Daoy (cell line): ENCODE measurements at regions not wholly inside any gene's neighbourhood (a gene's known extent, or its start where the extent isn't known, plus 50 kb on each side); places are given as distances from the start of the nearest gene placed in this dataset.

Source experiments
- DNase-seq: peaks from one replicate; pipeline ENCODE4 v3.0.0-alpha.2; 2015; ENCODE audit warnings: low read depth

GRCh38 chr1:94617134-94617805, 75.7 kb upstream of the F3 start:
- peak; percentile 90 for DNase-seq

GRCh38 chr1:94616506-94616905, 74.9 kb upstream of the F3 start:
- DNase-seq: no peak

GRCh38 chr1:94614996-94615395, 73.4 kb upstream of the F3 start:
- no peak for DNase-seq

GRCh38 chr1:94614168-94614815, 72.7 kb upstream of the F3 start:
- no peak for DNase-seq

- no peak for DNase-seq
Measured at GRCh38 chr1:94612525-94613204, 71.1 kb upstream of the F3 start.

- DNase-seq: no peak
Measured at GRCh38 chr1:94611681-94612475, 70.3 kb upstream of the F3 start.

GRCh38 chr1:94609619-94610018, 68.1 kb upstream of the F3 start:
- DNase-seq: peak; percentile 60

- DNase-seq: peak; percentile 51
Measured at GRCh38 chr1:94608852-94609530, 67.4 kb upstream of the F3 start.

GRCh38 chr1:94608142-94608851, 66.7 kb upstream of the F3 start:
- no peak for DNase-seq

- no peak for DNase-seq
Measured at GRCh38 chr1:94607398-94607797, 65.8 kb upstream of the F3 start.

- no peak for DNase-seq
Measured at GRCh38 chr1:94606471-94606870, 64.9 kb upstream of the F3 start.

GRCh38 chr1:94603663-94604062, 62.1 kb upstream of the F3 start:
- DNase-seq: no peak

GRCh38 chr1:94602802-94603625, 61.5 kb upstream of the F3 start:
- no peak for DNase-seq

GRCh38 chr1:94602316-94602715, 60.8 kb upstream of the F3 start:
- DNase-seq: peak; percentile 65

GRCh38 chr1:94600556-94600955, 59.0 kb upstream of the F3 start:
- DNase-seq: no peak

GRCh38 chr1:94599095-94599813, 57.7 kb upstream of the F3 start:
- DNase-seq: no peak

- DNase-seq: peak; percentile 82
Measured at GRCh38 chr1:94597701-94598100, 56.1 kb upstream of the F3 start.

- no peak for DNase-seq
Measured at GRCh38 chr1:94596260-94596659, 54.7 kb upstream of the F3 start.

GRCh38 chr1:94595658-94596057, 54.1 kb upstream of the F3 start:
- DNase-seq: no peak

GRCh38 chr1:94593611-94594010, 52.1 kb upstream of the F3 start:
- DNase-seq: no peak
